Upper lobe of left lung (tissue), 6 donors: ENCODE measurements at regions not wholly inside any gene's neighbourhood (a gene's known extent, or its start where the extent isn't known, plus 50 kb on each side); places are given as distances from the start of the nearest gene placed in this dataset.

ENCODE experiments used
- ATAC-seq, 2 donors: fragments of 200-7000 bp; cut with Tn5 transposase; one replicate each; pipeline ENCODE4 v1.9.1; 2022; ENCODE audit warnings: mild to moderate bottlenecking in 2 of 2, moderate library complexity in 2 of 2; ENCODE audit not compliant: low FRiP score in 2 of 2
- DNase-seq, 2 donors: peaks; one replicate each; pipeline ENCODE4 v3.0.0-alpha.2; 2019 to 2020
- H3K27ac ChIP-seq, 4 donors: fragments of 200-600 bp; sonication (generic); one replicate each; pipeline ENCODE4 v1.5.1; 2016 to 2019
- H3K27me3 ChIP-seq, 4 donors: fragments of 200-600 bp; sonication (generic); one replicate each; pipeline ENCODE4 v1.5.1; 2017 to 2019
- H3K36me3 ChIP-seq, 4 donors: fragments of 200-600 bp; sonication (generic); one replicate each; pipeline ENCODE4 v1.5.1; 2016 to 2019
- H3K4me1 ChIP-seq, 4 donors: fragments of 200-600 bp; sonication (generic); one replicate each; pipeline ENCODE4 v1.5.1; 2018 to 2019
- H3K4me3 ChIP-seq, 4 donors: fragments of 200-600 bp; sonication (generic); one replicate each; pipeline ENCODE4 v1.5.1; 2017 to 2019; ENCODE audit warnings: mild to moderate bottlenecking in 2 of 4, moderate library complexity in 1 of 4
- H3K9me3 ChIP-seq, 4 donors: fragments of 200-600 bp; sonication (generic); one replicate each; pipeline ENCODE4 v1.5.1; 2018 to 2019
- CTCF ChIP-seq, 6 experiments: fragments of 450-650 bp in 4 of 6; fragments of 200-600 bp in 2 of 6; sonication (generic) in 2 of 6; IDR thresholded peaks; one replicate each; pipeline ENCODE4 v1.5.1; 2016 to 2019; ENCODE audit warnings: antibody characterized with exemption in 6 of 6
- EP300 ChIP-seq, 4 donors: sonication (generic); formaldehyde crosslinking; IDR thresholded peaks; one replicate each; pipeline ENCODE4 v1.5.1; 2017; ENCODE audit warnings: antibody characterized with exemption in 4 of 4, control low read depth in 2 of 4
- POLR2A ChIP-seq, 4 donors: fragments of 450-650 bp; IDR thresholded peaks; one replicate each; pipeline ENCODE4 v1.5.1; 2016 to 2017; ENCODE audit warnings: antibody characterized with exemption in 4 of 4, mild to moderate bottlenecking in 2 of 4
- POLR2AphosphoS5 ChIP-seq, 2 donors: sonication (generic); formaldehyde crosslinking; IDR thresholded peaks; one replicate each; pipeline ENCODE4 v1.5.1; 2017; ENCODE audit warnings: antibody characterized with exemption in 2 of 2
- WGBS, 2 donors: methylation state at CpG; one replicate each; pipeline ENCODE4 v1.1.5; 2017 to 2018; 5-methylcytosine and 5-hydroxymethylcytosine counted together
- donor health status: DM: no; HTN: no; CAD: no; lungs with moderate emphysema.
- donor health status: DM: no; HTN: yes; CAD: no; lungs with severe emphysema.

- DNase-seq, result no peak
- no peak for TF ChIP-seq EP300 (IDR thresholded peaks at IDR 0.05)
- TF ChIP-seq CTCF (IDR thresholded peaks at IDR 0.05), result no peak
- no peak for TF ChIP-seq POLR2AphosphoS5 (IDR thresholded peaks at IDR 0.05)
- no peak for TF ChIP-seq POLR2A (IDR thresholded peaks at IDR 0.05)
- H3K27me3 ChIP-seq, result no peaks in the 10 kb centered on the region
- no peak for ATAC-seq
- H3K4me1 ChIP-seq, result peaks cover 0 to 4% (median 1%) of the 10 kb centered on the region in 4 donors
- H3K36me3 ChIP-seq, result no peaks in the 10 kb centered on the region
- WGBS, 2 donors, result 69 to 70% methylated on average over 5 of the region's 5 CpGs
- H3K4me3 ChIP-seq, result no peak overlapping the region
- no peak overlapping the region for H3K27ac ChIP-seq
- H3K9me3 ChIP-seq, result no peaks in the 10 kb centered on the region
Observed at GRCh38 chr12:125530876-125531275, 465.6 kb downstream of the AACS start.

GRCh38 chr12:125531574-125531973 lies 466.3 kb downstream of the AACS start:
- DNase-seq, result no peak

GRCh38 chr12:125533434-125534029 lies 468.3 kb downstream of the AACS start:
- DNase-seq, result peak in 1 of 2 donors; percentile 87

More at GRCh38 chr12:125531574-125531973, 466.3 kb downstream of the AACS start:
- Histone ChIP-seq H3K27me3 (no peaks in the 10 kb centered on the region), H3K9me3 (no peaks in the 10 kb centered on the region), H3K36me3 (no peaks in the 10 kb centered on the region), H3K27ac (no peak overlapping the region), H3K4me3 (no peak overlapping the region), H3K4me1 (peaks cover 0 to 4% (median 1%) of the 10 kb centered on the region in 4 donors)
- TF ChIP-seq POLR2A (IDR thresholded peaks at IDR 0.05) (no peak), EP300 (IDR thresholded peaks at IDR 0.05) (no peak), POLR2AphosphoS5 (IDR thresholded peaks at IDR 0.05) (no peak), CTCF (IDR thresholded peaks at IDR 0.05) (no peak)
- ATAC-seq, result peak in 1 of 2 donors; percentile 9
- WGBS, 2 donors, result 73 to 74% methylated on average over 5 to 7 of the region's 7 CpGs

GRCh38 chr12:125538401-125539199 lies 473.4 kb downstream of the AACS start:
- no peaks in the 10 kb centered on the region for H3K27me3 ChIP-seq
- no peaks in the 10 kb centered on the region for H3K9me3 ChIP-seq
- peaks cover 0 to under 1% (median under 1%) of the 10 kb centered on the region in 4 donors for H3K4me1 ChIP-seq
- TF ChIP-seq CTCF (IDR thresholded peaks at IDR 0.05) (no peak), EP300 (IDR thresholded peaks at IDR 0.05) (no peak), POLR2A (IDR thresholded peaks at IDR 0.05) (no peak), POLR2AphosphoS5 (IDR thresholded peaks at IDR 0.05) (no peak)
- no peak for ATAC-seq
- no peak for DNase-seq
- WGBS, 2 donors, result 79 to 80% methylated on average over 11 of the region's 11 CpGs
- no peak overlapping the region for H3K27ac ChIP-seq
- H3K36me3 ChIP-seq, result no peaks in the 10 kb centered on the region
- H3K4me3 ChIP-seq, result no peak overlapping the region

More at GRCh38 chr12:125533434-125534029, 468.3 kb downstream of the AACS start:
- Histone ChIP-seq H3K27ac (no peak overlapping the region), H3K9me3 (no peaks in the 10 kb centered on the region), H3K4me1 (peaks cover 0 to 4% (median 1%) of the 10 kb centered on the region in 4 donors), H3K36me3 (no peaks in the 10 kb centered on the region), H3K27me3 (no peaks in the 10 kb centered on the region), H3K4me3 (no peak overlapping the region)
- 10% methylated on average over 20 to 29 of the region's 29 CpGs for WGBS, 2 donors
- ATAC-seq, result peak in 1 of 2 donors; percentile 43
- peak in 4 of 6 experiments; percentile 33 to 74 (median 54) for TF ChIP-seq CTCF (IDR thresholded peaks at IDR 0.05)
- TF ChIP-seq POLR2AphosphoS5 (IDR thresholded peaks at IDR 0.05), result no peak
